NCI-H82 treated with DMSO at 0.1 percent for 48 hours (cell line): ENCODE measurements at regions not wholly inside any gene's neighbourhood (a gene's known extent, or its start where the extent isn't known, plus 50 kb on each side); places are given as distances from the start of the nearest gene placed in this dataset.

Source experiments
- DNase-seq: peaks from one replicate; lab custom pipeline; 2025; ENCODE audit not compliant: unreplicated experiment; lab: John Stamatoyannopoulos, UW

DNA sequence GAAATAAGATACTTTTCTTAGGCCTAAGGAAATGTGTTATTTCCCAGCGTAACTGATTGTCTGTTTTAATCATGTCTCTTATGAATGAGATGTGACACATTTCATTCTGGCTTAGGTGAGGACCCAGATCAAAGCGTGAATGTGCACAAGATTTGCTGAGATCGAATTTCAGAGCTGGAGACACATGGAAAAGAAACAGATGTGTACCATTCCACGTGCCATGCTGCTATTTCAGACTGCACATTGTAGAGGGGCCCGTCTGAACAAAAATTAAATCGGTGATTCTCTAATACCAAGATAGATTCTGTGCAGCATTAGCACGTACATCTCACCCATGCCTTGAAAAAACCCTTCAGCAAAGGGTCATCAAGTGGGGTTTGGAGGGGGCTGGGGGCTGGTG lies 290.4 kb downstream of the AACS start:
- DNase-seq: no peak

DNA sequence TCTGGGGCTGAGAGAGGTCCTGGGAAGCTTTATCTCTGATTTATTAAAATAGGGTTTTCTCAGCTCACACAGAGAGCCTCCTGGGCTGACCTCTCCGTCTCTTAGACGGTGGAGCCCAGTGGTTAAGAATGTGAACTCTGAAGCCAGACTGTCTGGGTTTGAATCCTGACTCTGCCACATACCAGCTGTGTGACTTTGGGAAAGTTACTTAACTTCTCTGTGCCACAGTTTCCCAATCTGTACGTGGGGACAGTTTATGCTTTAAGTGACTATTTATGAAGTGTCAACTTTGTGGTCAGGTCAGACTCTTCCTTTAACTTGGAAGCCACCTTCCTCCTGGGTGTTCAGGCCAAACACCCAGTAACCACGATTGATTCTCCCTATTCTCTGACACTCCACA lies 290.9 kb downstream of the AACS start:
- DNase-seq: no peak

DNA sequence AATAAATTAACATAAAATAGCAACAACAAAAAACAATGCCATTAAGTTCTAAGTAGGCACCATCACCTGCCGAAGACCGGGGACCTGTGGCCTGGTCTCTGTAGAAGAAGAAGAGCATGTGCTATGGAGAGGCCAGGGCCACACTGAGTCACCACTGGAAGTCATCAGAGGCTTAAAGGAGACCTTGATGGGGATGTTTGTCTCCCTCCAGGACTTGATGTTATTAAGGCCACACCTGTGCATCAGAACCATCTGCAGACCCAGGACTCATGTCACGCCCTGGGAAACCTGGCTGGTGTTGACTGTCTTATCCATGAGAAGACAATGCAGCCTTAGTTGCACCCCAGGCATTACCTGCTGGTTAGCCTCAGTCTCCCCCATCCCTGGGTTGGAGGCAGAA lies 292.3 kb downstream of the AACS start:
- DNase-seq: no peak

DNA sequence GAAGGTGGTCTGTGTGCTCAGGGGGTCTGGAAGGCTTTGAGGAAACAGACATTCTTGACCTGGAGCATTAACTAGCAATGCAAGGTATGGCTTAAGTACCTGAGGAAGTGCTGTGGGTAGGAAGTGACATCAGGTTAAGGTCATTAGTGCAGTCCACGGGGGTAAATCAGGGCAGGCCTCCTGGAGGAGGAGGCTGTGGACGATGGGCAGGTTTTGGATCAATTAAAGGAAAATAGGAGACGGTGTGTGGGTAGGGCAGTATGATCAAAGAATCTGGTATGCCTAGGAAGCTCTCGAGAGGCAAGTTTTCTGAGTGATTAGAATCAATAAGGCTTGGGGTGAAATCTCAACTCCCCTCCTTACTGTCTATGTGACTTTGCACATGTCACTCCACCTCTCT lies 295.3 kb downstream of the AACS start:
- no peak for DNase-seq

DNA sequence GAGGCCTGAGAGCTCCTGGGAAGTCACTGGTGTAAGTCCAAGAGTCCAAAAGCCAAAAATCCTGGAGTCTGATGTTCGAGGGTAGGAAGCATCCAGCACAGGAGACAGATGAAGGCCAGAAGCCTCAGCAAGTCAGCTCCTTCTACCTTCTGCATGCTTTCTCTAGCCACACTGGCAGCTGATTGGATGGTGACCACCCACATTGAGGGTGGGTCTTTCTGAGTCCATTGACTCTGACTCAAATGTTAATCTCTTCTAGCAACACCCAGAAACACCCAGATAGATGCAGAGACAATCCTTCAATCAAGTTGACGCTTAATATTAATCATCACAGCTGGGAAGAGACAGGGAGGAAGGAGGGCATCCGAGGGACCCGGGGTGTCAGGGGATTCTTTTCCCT lies 305.8 kb downstream of the AACS start:
- no peak for DNase-seq

DNA sequence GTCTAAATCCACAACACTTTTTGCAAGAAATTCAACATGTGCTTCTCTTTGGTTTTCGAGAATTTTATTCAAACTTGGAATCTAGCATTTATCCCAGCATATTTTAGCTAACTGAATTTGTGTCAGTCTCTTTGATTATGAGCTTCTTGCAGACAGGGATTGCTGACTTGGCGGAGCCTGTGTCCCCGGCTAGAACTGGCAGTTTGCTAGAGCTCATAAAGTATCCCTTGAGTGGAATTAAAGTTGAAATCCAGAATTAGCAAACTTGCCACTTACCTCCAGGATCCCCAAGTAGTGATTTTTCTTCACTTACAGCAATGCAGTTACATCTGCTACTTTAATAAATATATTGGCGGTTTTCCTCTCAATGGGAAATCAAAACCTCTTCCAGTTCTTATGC lies 306.9 kb downstream of the AACS start:
- DNase-seq: no peak

DNA sequence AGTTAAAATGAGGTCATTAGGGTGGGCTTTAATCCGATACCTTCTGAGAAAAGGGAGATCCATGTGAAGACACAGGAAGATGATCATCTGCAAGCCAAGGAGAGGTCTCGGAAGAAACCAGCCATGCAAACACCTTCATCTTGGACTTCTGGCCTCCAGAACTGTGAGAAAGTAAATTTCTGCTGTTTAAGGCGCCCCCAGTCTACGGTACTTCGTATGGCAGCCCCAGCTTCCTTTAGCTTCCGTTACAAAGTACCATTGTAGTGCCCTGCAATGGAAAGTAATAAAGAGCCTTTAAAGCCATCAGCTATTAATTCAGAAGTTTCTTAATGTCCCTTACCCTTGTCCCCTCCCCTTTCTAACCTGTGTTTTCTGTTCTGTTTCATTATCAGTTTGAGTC lies 308.1 kb downstream of the AACS start:
- no peak for DNase-seq

DNA sequence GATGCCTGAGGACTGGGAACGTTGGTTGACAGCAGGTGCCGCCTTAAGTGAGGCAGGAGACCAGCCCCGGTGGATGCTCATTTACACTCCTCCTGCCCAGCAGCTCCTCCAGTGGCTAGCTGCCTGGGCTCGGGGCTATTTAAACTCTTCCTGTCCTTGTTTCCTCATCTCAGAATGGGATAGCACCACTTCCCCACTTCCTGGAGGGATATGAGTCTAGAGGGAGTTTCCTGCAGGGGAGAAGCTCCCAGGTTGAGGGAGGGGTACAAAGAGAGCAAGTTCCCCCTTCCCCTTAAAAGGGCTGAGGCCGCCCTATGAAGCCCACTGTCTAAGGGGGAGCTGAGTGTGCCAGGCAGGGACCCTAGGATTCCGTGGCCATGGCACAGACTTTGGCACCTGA lies 311.2 kb downstream of the AACS start:
- DNase-seq: no peak

DNA sequence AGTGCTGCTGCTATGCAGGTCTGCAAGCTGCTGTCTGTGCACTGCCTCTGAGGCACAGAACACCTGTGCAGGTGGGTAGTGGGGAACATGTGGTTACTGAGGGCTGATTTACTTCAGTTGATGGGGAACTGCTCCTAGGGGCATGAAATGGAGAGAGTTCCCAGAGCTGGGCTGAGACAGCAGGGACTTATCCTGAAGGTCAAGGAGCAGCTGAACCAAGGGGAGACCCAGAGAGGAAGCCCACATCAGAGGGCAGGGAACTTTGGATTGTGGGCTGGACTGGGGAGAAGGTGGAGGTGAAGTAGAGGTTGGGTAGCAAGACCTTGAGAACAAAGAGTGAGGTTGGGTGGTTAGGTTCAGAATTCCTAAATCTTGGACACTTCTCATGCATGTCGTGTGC lies 311.9 kb downstream of the AACS start:
- DNase-seq: no peak

DNA sequence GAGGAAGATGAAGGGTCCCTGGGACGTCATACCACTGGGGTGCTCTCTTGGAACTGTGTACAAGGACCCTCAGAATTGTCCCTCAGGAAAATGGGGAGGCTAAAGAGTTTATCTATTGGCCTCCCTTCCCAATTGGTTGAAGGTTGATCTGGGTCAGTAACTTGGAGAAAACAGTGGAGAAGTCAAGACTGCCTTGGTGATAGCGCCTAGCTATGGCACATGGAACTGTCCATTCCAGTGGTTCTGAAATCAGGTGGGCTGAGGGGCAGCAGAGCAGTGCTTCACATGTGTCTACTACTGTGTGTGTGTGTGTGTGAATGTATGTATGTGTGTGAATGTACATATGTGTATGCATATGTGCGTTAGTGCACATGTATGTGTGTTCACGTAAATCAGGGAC lies 316.1 kb downstream of the AACS start:
- no peak for DNase-seq

DNA sequence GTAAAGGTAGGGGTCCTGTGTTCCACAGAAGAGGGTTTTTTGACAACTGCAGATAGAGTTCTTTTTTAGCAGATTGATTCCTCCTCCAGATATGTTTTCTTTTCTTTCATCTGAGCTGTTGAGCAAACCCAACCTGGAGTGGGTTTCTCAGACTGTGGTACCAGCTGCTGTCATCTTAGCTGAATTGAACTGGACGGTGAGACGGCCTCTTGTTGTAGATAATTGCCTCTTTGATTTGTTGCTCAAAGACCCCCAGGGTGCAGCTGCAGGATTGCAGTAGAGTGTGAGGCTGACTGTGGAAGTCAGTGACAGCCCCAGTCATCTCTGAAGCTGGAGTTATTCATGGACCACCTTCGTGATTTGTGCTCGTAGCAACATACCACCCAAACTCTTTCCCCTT lies 317.7 kb downstream of the AACS start:
- DNase-seq: no peak

DNA sequence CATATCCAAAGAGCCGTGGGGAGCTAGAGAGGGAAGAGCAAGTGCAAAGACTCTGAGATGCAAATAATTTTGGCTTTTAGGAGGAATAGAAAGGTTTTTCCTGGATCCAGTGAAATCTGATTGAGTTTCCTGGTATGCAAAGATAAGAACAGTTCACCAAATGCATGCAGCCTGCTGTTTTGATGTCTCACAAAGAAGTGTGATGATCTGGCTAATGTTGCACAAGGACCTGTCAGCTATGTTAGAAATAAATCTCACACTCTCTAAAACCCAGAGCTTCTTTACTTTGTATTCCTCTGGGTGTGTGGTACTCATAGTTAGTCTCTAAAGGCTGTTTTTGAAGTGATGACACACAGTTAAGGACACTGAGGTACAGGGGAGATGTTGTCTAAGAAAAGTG lies 321.4 kb downstream of the AACS start:
- DNase-seq: no peak

DNA sequence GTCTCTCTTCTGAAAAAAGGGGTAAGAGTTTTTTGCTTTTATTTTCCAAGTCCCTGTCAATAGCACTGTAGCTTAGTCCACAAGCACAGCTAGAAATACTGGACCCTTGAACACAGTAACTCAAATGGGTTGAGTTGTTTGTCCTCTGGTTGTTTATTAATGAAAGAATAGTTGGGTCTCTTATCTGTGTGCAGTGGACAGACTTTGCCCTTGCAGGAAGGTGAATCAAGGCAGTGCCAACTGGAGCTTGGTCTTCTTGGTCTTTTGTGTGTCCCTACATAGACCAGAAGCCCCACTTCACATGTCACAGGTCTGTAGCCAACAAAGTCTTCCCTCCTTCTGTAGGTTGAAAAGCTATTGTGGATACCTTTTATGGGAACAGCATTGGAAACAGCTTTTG lies 322.0 kb downstream of the AACS start:
- no peak for DNase-seq

DNA sequence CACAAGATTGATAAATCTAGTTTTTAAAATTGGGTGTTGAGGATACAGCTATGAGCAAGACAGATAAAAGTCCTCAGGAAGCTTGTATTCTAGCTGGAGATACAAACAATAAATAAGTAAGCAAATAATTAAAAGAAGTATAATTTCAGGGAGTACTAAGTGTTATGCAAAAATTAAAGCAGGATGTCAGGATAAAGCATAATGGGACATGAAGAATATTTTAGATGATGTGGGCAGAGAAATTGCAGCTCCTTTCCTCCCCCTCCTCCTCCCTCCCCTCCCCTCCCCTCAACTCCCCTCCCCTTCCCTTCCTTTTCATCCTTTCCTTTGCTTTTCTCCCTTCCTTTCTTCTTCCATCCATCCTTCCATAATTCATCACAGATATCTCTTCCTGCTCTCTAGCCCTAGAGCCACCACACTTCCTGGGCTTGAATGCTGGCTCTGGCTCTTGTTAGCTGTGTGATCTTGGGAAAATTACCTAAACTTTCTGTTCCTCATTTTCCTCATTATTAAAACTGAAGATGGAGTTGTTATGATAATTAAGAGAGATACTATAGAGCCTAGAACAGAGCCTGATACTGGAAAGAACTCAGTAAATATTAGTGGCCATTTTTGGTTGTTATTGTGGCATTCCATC lies 323.9 kb downstream of the AACS start:
- no peak for DNase-seq

DNA sequence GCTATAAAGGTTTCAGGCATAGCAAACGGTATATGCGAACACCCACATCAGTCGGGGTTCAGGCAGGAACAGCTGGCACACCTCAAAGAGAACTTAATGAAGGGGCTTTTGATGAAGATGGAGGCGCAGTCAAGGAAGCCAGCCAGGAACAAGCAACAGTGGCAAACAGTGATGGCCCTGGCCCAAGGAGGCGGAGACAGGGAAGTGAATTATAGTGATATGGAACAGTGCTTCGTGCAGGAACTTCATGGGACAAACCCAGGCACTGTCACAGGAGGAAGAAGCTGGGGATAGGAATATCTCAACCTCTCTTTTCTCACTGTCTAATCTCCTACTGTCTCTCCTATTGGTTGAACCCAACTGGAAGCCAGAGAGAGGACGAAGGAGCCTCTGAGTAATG lies 328.3 kb downstream of the AACS start:
- DNase-seq: no peak

DNA sequence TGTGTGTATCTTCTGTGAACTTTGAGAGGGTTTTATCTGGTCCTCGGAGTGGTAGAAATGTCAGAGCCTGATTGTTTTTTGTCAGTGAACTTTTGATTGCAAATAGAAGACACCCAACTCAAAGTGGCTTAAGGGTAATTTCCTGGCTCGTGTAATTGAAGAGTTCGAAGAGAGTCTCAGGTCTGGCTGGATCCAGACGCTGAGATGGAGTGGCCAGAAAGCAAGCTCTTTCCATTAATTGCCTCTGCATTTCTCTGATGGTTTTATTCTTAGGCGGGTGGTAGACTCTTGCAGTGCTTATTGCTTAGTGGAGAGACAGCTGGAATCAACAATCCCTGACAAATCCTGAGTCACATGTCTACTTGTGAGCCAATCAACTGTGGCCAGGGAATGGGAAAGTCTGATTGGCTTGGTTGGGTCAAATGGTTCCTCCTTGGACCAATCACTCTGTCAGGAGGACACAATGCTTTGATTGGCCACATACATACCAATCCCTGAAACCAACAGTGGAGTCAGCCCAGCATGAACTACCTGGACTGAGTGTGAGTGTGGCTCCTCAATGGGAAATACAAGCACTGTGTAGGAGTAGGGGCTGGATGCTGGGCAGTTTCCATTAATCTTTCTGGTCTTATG lies 330.5 kb downstream of the AACS start:
- DNase-seq: no peak

DNA sequence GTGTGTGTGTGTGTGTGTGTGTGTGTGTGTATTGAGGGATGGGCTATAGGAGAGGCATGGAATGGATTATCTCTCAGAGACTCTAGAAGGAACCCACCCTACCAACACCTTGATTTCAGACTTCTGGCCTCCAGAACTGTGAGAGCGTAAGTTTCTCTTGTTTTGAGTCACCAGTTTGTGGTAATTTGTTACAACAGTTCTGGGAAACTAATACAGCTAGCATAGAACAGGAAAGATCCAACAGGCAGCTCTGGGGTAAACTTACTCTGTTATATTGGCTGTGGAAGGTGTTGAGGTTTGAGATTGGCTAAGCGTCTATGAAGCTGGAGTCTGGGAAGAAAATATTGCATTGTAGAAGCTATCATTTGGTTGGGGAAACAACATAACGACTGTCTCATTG lies 334.3 kb downstream of the AACS start:
- no peak for DNase-seq

DNA sequence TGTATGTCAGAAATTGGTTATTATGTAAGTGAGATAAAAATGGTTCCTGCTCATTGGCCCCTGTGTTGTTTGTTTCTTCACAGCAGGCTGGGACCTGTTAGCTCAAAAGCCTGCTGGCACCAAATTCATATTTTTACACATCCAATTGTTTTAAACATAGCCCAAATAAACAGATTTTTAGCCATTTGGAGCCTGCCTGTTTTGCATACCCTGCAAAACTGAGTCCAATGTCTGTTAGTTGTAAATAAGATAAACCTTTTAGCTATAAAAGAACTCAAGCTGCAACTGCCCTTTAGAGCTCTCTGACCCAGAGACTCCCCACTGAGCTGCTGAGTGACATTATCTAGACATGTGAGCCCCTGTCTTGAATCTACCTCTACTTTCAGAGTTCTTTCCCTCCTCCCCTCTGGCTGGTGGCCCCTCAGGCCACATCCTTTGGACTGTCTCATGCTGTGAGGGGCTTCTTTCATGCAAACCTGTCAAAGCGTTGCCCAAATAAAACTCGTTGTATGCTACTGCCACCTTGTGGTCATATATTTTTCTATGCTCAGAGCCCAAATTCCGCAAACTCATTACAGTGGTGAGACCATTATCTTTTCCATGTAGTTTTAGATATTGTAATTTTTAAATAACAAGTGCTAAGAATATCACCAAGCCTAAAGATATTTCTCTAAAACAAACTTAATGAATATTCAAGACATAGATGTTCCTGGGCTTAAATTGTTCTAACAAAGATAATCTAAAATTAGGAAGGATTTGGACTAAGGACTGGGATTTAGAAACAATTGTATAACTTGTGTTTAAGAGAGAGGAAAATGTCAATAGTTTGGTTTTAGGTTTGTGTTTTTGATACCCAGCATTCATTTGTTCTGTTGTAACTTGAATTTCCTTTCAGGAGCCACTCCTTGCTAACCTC lies 337.9 kb downstream of the AACS start:
- DNase-seq: peak; percentile 5

DNA sequence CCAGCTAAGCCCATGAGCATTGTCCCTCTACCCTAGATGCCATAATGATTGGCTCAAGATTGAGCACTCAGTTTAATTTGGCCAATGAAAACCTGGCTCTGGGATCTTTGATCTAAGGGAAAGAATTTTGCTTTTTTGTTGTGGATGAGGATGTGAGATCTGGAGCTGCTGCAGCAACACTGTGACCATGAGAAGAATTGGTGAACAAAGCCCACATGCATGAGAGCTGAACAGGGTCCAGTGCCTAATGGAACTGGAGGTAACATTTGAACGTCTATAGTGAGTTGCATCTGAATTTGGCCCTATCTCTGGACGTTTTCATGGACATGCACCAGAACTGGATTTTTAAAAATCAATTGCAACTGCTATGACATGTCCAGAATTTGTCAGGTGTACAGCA lies 338.6 kb downstream of the AACS start:
- DNase-seq: no peak

DNA sequence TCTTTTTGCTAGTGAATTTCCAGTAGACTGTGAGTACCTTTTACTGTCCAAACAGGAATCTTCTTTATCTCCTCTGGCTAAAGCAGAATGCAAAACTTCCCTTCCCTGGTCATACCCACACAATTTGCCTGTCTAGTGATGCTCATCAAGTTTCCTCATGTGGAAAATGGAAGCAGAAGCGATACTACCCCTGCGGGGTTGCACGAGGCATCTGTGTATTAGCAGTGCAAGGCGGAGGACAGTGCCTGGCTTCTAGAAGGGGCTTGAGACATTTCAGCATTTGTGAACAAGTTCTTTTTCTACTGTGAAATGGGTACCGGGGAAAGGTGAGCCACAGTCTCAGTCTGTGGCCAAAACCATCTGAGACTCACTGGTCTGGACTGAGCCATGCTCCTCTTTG lies 340.9 kb downstream of the AACS start:
- DNase-seq: no peak

DNA sequence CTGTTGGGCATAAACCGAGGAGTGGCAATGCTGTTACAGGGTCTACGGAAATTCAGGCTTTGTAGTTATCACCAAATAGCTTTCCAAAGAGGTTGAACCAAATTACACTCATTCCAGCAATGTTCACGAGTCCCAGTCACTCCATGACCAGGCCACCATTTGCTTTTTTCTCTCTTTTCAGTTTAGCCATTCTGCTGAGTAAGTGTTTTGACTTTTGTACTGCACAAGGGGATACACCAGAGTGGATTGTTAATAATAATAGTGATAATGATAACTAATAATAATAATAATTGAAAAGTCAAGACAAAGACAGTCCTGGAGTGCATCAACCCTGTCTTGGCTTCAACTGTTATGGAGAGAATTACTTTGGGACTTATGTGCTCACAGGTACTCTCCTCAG lies 343.5 kb downstream of the AACS start:
- no peak for DNase-seq

DNA sequence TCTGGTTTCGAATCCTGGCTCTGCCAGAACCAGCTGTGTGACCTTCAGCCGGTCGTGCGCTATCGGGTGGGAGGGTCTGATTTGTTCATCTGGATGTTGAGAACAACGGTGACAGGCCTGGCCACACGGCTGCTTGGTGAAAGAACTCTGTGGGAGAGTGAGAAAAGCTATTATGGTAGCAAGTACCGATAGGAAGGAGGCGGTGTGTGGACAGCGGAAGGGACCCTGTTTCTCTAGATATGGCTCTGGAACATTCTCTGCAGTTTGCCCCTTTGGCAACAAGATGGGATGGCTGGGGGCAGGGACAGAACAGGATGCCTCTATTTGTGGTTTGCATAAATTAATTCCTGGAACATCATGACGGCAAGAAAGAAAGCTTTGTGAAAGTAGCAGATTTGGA lies 347.3 kb downstream of the AACS start:
- no peak for DNase-seq
